Parathyroid adenoma (tissue), 2 donors: ENCODE measurements at regions not wholly inside any gene's neighbourhood (a gene's known extent, or its start where the extent isn't known, plus 50 kb on each side); places are given as distances from the start of the nearest gene placed in this dataset.

Source experiments
- H2AFZ ChIP-seq: fragments of 300-600 bp; sonication (generic); one replicate; pipeline ENCODE4 v1.7.0; 2017; ENCODE audit warnings: antibody characterized with exemption, mild to moderate bottlenecking
- H3K27ac ChIP-seq: fragments of 300-600 bp; sonication (generic); one replicate; pipeline ENCODE4 v1.7.0; 2017
- H3K27me3 ChIP-seq: fragments of 300-600 bp; sonication (generic); one replicate; pipeline ENCODE4 v1.7.0; 2017; ENCODE audit warnings: low read length; ENCODE audit not compliant: control insufficient read depth, insufficient read depth
- H3K36me3 ChIP-seq: fragments of 300-600 bp; sonication (generic); one replicate; pipeline ENCODE4 v1.7.0; 2017; ENCODE audit warnings: low read length; ENCODE audit not compliant: control insufficient read depth, insufficient read depth
- H3K4me1 ChIP-seq: fragments of 300-600 bp; sonication (generic); one replicate; pipeline ENCODE4 v1.7.0; 2017; ENCODE audit warnings: control low read depth
- H3K4me2 ChIP-seq: fragments of 300-600 bp; sonication (generic); one replicate; pipeline ENCODE4 v1.7.0; 2017; ENCODE audit warnings: low read length
- H3K4me3 ChIP-seq: fragments of 300-600 bp; sonication (generic); one replicate; pipeline ENCODE4 v1.7.0; 2017; ENCODE audit warnings: low read depth, low read length
- H3K79me2 ChIP-seq: fragments of 300-600 bp; sonication (generic); one replicate; pipeline ENCODE4 v1.7.0; 2017; ENCODE audit warnings: control low read depth
- H3K9ac ChIP-seq: fragments of 300-600 bp; sonication (generic); one replicate; pipeline ENCODE4 v1.7.0; 2017; ENCODE audit warnings: mild to moderate bottlenecking
- H3K9me3 ChIP-seq: fragments of 300-600 bp; sonication (generic); one replicate; pipeline ENCODE4 v1.7.0; 2017; ENCODE audit warnings: low read length; ENCODE audit not compliant: control insufficient read depth
- CTCF ChIP-seq: fragments of 300-600 bp; sonication (generic); IDR thresholded peaks from one replicate; pipeline ENCODE4 v1.7.0; 2017; ENCODE audit warnings: antibody characterized with exemption, mild to moderate bottlenecking
- donor health status: primary hyperparathyroidism.

- Histone ChIP-seq H3K36me3 (no peaks in the 10 kb centered on the region), H3K4me2 (no peak overlapping the region), H2AFZ (no peak overlapping the region), H3K9me3 (no peaks in the 10 kb centered on the region), H3K9ac (no peak overlapping the region), H3K4me3 (no peak overlapping the region), H3K79me2 (no peaks in the 10 kb centered on the region), H3K4me1 (no peaks in the 10 kb centered on the region), H3K27ac (no peak overlapping the region), H3K27me3 (no peaks in the 10 kb centered on the region)
- no peak for TF ChIP-seq CTCF
Measured at GRCh38 chr9:86685556-86685955, 261.8 kb downstream of the GAS1 start.

- H3K27ac ChIP-seq = no peak overlapping the region
- TF ChIP-seq CTCF = no peak
- no peaks in the 10 kb centered on the region for H3K79me2 ChIP-seq
- H3K4me3 ChIP-seq = no peak overlapping the region
- no peaks in the 10 kb centered on the region for H3K27me3 ChIP-seq
- H3K36me3 ChIP-seq = no peaks in the 10 kb centered on the region
- H3K4me2 ChIP-seq = no peak overlapping the region
- no peak overlapping the region for H3K9ac ChIP-seq
- H3K4me1 ChIP-seq = no peaks in the 10 kb centered on the region
- H3K9me3 ChIP-seq = no peaks in the 10 kb centered on the region
- H2AFZ ChIP-seq = no peak overlapping the region
Measured at GRCh38 chr9:86684148-86684547, 263.2 kb downstream of the GAS1 start.

GRCh38 chr9:86682240-86682639, 265.1 kb downstream of the GAS1 start:
- H3K9ac ChIP-seq = no peak overlapping the region
- no peaks in the 10 kb centered on the region for H3K79me2 ChIP-seq
- H3K4me3 ChIP-seq = no peak overlapping the region
- H3K9me3 ChIP-seq = no peaks in the 10 kb centered on the region
- no peak overlapping the region for H3K27ac ChIP-seq
- no peaks in the 10 kb centered on the region for H3K27me3 ChIP-seq
- H2AFZ ChIP-seq = no peak overlapping the region
- H3K4me2 ChIP-seq = no peak overlapping the region
- no peaks in the 10 kb centered on the region for H3K36me3 ChIP-seq
- TF ChIP-seq CTCF = no peak
- H3K4me1 ChIP-seq = no peaks in the 10 kb centered on the region

GRCh38 chr9:86679909-86680308, 267.4 kb downstream of the GAS1 start:
- no peak overlapping the region for H3K9ac ChIP-seq
- no peaks in the 10 kb centered on the region for H3K27me3 ChIP-seq
- H3K79me2 ChIP-seq = no peaks in the 10 kb centered on the region
- no peaks in the 10 kb centered on the region for H3K36me3 ChIP-seq
- H3K9me3 ChIP-seq = no peaks in the 10 kb centered on the region
- no peak overlapping the region for H3K27ac ChIP-seq
- TF ChIP-seq CTCF = no peak
- no peak overlapping the region for H2AFZ ChIP-seq
- H3K4me2 ChIP-seq = no peak overlapping the region
- no peak overlapping the region for H3K4me3 ChIP-seq
- no peaks in the 10 kb centered on the region for H3K4me1 ChIP-seq

- H3K27ac ChIP-seq = no peak overlapping the region
- H3K27me3 ChIP-seq = no peaks in the 10 kb centered on the region
- H3K4me3 ChIP-seq = no peak overlapping the region
- no peaks in the 10 kb centered on the region for H3K4me1 ChIP-seq
- no peak for TF ChIP-seq CTCF
- no peak overlapping the region for H2AFZ ChIP-seq
- H3K9me3 ChIP-seq = no peaks in the 10 kb centered on the region
- no peak overlapping the region for H3K9ac ChIP-seq
- H3K4me2 ChIP-seq = no peak overlapping the region
- H3K36me3 ChIP-seq = no peaks in the 10 kb centered on the region
- no peaks in the 10 kb centered on the region for H3K79me2 ChIP-seq
Measured at GRCh38 chr9:86676396-86676795, 270.9 kb downstream of the GAS1 start.
